Keratinocyte (primary cell): ENCODE measurements at regions not wholly inside any gene's neighbourhood (a gene's known extent, or its start where the extent isn't known, plus 50 kb on each side); places are given as distances from the start of the nearest gene placed in this dataset.

Experiments used
- EZH2 ChIP-seq: IDR thresholded peaks from one replicate; pipeline ENCODE4 v1.6.1; 2012; ENCODE audit warnings: inconsistent platforms, mild to moderate bottlenecking, low read length, moderate library complexity
- TF ChIP-seq, protein P1 (sequence below), 3 experiments: IDR thresholded peaks in 1 of 3; conservative IDR thresholded peaks in 1 of 3; optimal IDR thresholded peaks in 1 of 3; 2 replicates in 2 of 3; 3 replicates in 1 of 3; pipeline versions ENCODE3 to v1.5.1; 2011; ENCODE audit warnings: low read length in 3 of 3, mild to moderate bottlenecking in 3 of 3, moderate library complexity in 2 of 3, control low read depth in 1 of 3, inconsistent platforms in 1 of 3; ENCODE audit not compliant: insufficient read depth in 2 of 3; ENCODE audit errors: extremely low read depth in 1 of 3

DNA sequence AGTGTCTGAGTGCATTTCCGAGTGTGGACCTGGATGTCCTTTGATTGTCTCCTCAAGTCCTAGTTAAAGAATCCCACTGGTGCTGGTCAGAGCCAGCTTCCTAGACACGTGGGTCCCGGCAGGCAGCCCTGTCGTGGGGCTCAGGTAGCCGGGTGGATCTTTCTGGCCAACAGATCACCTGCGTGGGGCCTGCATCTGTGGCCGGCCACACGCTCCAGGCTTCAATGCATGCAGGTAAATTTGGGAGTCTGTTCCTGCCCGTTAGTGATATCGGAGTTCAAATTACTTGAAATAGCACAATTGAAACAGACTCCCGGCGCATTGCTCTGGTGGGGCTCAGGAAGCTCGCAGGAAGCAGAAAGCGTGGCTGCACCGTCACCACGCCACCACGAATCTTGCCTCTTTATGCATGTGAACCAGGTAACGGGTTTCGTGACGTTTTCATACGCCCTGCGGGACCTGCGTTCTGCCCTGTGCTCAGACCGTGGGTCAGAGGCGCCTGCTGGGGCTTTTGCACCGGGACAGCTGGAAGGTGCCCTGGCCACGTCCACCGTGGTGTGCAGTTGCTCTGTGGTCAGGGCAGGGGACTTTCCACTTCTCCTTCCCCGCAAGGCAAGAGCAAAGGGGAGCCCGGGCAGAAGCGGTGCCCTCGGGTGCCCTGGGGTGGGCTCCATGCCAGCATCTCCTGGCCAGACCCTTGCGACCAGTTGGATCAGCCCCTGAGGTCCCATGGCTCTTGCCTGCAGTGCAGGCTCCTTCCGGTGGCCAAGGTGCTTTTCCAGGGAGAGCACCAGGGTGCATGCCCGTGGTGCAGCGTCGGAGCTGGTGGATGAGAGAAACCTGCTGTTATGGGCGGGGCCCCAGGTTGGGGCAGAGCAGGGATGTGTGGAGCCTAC is 803.5 kb downstream of the BRD1 start:
- no peak for TF ChIP-seq EZH2
- TF ChIP-seq, protein P1, sequence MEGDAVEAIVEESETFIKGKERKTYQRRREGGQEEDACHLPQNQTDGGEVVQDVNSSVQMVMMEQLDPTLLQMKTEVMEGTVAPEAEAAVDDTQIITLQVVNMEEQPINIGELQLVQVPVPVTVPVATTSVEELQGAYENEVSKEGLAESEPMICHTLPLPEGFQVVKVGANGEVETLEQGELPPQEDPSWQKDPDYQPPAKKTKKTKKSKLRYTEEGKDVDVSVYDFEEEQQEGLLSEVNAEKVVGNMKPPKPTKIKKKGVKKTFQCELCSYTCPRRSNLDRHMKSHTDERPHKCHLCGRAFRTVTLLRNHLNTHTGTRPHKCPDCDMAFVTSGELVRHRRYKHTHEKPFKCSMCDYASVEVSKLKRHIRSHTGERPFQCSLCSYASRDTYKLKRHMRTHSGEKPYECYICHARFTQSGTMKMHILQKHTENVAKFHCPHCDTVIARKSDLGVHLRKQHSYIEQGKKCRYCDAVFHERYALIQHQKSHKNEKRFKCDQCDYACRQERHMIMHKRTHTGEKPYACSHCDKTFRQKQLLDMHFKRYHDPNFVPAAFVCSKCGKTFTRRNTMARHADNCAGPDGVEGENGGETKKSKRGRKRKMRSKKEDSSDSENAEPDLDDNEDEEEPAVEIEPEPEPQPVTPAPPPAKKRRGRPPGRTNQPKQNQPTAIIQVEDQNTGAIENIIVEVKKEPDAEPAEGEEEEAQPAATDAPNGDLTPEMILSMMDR (optimal IDR thresholded peaks at IDR 0.05 in 1 of 3, IDR thresholded peaks at IDR 0.05 in 1 of 3, conservative IDR thresholded peaks at IDR 0.05 in 1 of 3; ENCODE audit: extremely low read depth in 1 of 3, insufficient read depth in 2 of 3, low read length in 3 of 3), result no peak
